DOHH2 (cell line): ENCODE measurements at regions not wholly inside any gene's neighbourhood (a gene's known extent, or its start where the extent isn't known, plus 50 kb on each side); places are given as distances from the start of the nearest gene placed in this dataset.

Experiments used
- H3F3A ChIP-seq: fragments of 200-600 bp; sonication (generic), shearing (Covaris generic); 2 replicates; pipeline ENCODE4 v1.6.0; 2016; ENCODE audit warnings: antibody characterized with exemption, mild to moderate bottlenecking; ENCODE audit not compliant: control insufficient read depth, insufficient read depth
- H3K27ac ChIP-seq: fragments of 200-600 bp; sonication (generic); 2 replicates; pipeline ENCODE4 v1.5.1; 2014; ENCODE audit warnings: low read depth, mild to moderate bottlenecking, low read length, moderate library complexity
- H3K27me3 ChIP-seq: fragments of 200-600 bp; sonication (generic); 2 replicates; pipeline ENCODE4 v1.6.1; 2014; ENCODE audit warnings: mild to moderate bottlenecking, low read length, mixed read lengths; ENCODE audit not compliant: control insufficient read depth
- H3K36me3 ChIP-seq: fragments of 200-600 bp; sonication (generic); 2 replicates; pipeline ENCODE4 v1.6.1; 2014; ENCODE audit warnings: mild to moderate bottlenecking, low read length, moderate library complexity, mixed read lengths; ENCODE audit not compliant: control insufficient read depth
- H3K4me1 ChIP-seq: fragments of 200-600 bp; sonication (generic); 2 replicates; pipeline ENCODE4 v1.6.1; 2014; ENCODE audit warnings: mild to moderate bottlenecking, low read length, mixed read lengths; ENCODE audit not compliant: control insufficient read depth
- H3K4me2 ChIP-seq: fragments of 200-600 bp; sonication (generic); 2 replicates; pipeline ENCODE4 v1.6.0; 2014; ENCODE audit warnings: mild to moderate bottlenecking, low read length, moderate library complexity
- H3K4me3 ChIP-seq: fragments of 200-600 bp; sonication (generic); 2 replicates; pipeline ENCODE4 v1.5.1; 2014; ENCODE audit warnings: mild to moderate bottlenecking, low read length, mixed read lengths
- H3K79me2 ChIP-seq: fragments of 200-600 bp; sonication (generic); 2 replicates; pipeline ENCODE4 v1.6.1; 2014; ENCODE audit warnings: mild to moderate bottlenecking, low read length, mixed read lengths; ENCODE audit not compliant: control insufficient read depth
- H3K9me2 ChIP-seq: fragments of 200-600 bp; sonication (generic); replicated peaks from 2 replicates; pipeline ENCODE4 v1.6.1; 2014; ENCODE audit warnings: mild to moderate bottlenecking, low read length, mixed read lengths; ENCODE audit not compliant: control insufficient read depth
- H3K9me3 ChIP-seq: fragments of 200-600 bp; sonication (generic); 2 replicates; pipeline ENCODE4 v1.6.1; 2014; ENCODE audit warnings: antibody characterized with exemption, low read length, mixed read lengths; ENCODE audit not compliant: control insufficient read depth, insufficient read depth
- H4K20me1 ChIP-seq: fragments of 200-600 bp; sonication (generic); 2 replicates; pipeline ENCODE4 v1.6.0; 2014; ENCODE audit warnings: low read depth, mild to moderate bottlenecking, antibody characterized with exemption, low read length, moderate library complexity; ENCODE audit not compliant: control insufficient read depth, insufficient read depth
- EZH2phosphoT487 ChIP-seq: fragments of 200-600 bp; sonication (generic); IDR thresholded peaks from 2 replicates; pipeline ENCODE4 v1.6.1; 2017; ENCODE audit warnings: borderline replicate concordance, mild to moderate bottlenecking, antibody characterized with exemption, low read length, moderate library complexity, mixed read lengths
- TF ChIP-seq, protein P1 (sequence below): fragments of 200-600 bp; sonication (generic); IDR thresholded peaks from one replicate; pipeline ENCODE4 v1.5.1; 2014; ENCODE audit warnings: antibody characterized with exemption, mild to moderate bottlenecking, low read depth, low read length; ENCODE audit not compliant: poor library complexity, severe bottlenecking

DNA sequence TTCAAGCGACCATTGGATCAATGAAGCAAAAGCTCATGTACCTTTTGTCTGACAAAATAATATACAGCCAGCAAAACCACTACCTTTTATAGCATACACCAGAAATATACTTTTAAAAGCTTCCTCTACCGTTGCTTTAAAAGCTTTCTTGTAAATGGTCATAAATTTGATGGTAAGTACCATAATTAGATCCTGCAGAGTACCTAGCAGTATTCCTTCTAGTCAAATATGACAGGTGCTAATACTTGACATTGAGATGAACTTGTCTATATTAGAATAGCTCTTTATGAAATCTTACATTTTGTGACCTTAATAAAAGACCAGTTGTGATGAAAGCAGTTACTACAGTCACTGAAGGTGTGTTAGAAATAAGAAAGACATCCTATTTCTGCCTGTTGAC, 340.5 kb upstream of the ANO3 start:
- H3K4me1 ChIP-seq, result peaks cover 5% of the 10 kb centered on the region; the same call in 1 of the 2 replicates
- H3K4me2 ChIP-seq, result no peak overlapping the region
- no peaks in the 10 kb centered on the region for H3K27me3 ChIP-seq
- H3K36me3 ChIP-seq, result no peaks in the 10 kb centered on the region
- H3K79me2 ChIP-seq, result no peaks in the 10 kb centered on the region
- no peaks in the 10 kb centered on the region for H3K9me3 ChIP-seq
- no peaks in the 10 kb centered on the region for H4K20me1 ChIP-seq
- no peaks in the 10 kb centered on the region for H3K9me2 ChIP-seq
- no peaks in the 10 kb centered on the region for H3F3A ChIP-seq
- TF ChIP-seq, protein P1, sequence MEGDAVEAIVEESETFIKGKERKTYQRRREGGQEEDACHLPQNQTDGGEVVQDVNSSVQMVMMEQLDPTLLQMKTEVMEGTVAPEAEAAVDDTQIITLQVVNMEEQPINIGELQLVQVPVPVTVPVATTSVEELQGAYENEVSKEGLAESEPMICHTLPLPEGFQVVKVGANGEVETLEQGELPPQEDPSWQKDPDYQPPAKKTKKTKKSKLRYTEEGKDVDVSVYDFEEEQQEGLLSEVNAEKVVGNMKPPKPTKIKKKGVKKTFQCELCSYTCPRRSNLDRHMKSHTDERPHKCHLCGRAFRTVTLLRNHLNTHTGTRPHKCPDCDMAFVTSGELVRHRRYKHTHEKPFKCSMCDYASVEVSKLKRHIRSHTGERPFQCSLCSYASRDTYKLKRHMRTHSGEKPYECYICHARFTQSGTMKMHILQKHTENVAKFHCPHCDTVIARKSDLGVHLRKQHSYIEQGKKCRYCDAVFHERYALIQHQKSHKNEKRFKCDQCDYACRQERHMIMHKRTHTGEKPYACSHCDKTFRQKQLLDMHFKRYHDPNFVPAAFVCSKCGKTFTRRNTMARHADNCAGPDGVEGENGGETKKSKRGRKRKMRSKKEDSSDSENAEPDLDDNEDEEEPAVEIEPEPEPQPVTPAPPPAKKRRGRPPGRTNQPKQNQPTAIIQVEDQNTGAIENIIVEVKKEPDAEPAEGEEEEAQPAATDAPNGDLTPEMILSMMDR, result no peak
- no peak for TF ChIP-seq EZH2phosphoT487
- no peak overlapping the region for H3K4me3 ChIP-seq
- no peak overlapping the region for H3K27ac ChIP-seq

DNA sequence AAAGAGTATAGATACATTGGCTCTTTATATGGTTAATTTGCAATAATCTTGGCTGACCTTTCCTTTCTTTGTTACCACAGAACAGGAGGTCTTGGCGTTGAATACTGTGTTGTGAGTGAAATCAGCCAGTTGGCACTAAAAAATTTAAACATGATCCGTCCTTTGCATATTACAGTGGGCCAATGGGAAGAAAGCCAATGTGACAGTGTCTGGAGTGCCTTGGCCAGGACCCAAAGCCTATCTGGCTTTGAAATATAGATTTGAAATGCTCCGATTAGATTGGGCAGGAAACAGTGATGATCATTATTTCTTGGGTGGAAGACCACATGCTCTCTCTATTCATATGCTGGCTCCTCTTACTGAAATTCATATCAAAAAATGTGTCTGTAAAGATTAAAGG, 339.6 kb upstream of the ANO3 start:
- H3F3A ChIP-seq, result no peaks in the 10 kb centered on the region
- TF ChIP-seq, protein P1, result no peak
- no peak for TF ChIP-seq EZH2phosphoT487
- peaks cover 5% of the 10 kb centered on the region; the same call in 1 of the 2 replicates for H3K4me1 ChIP-seq
- H3K36me3 ChIP-seq, result no peaks in the 10 kb centered on the region
- H3K9me2 ChIP-seq, result no peaks in the 10 kb centered on the region
- H3K4me3 ChIP-seq, result no peak overlapping the region
- no peaks in the 10 kb centered on the region for H3K9me3 ChIP-seq
- no peaks in the 10 kb centered on the region for H4K20me1 ChIP-seq
- H3K4me2 ChIP-seq, result no peak overlapping the region
- no peaks in the 10 kb centered on the region for H3K79me2 ChIP-seq
- H3K27ac ChIP-seq, result no peak overlapping the region
- H3K27me3 ChIP-seq, result no peaks in the 10 kb centered on the region

DNA sequence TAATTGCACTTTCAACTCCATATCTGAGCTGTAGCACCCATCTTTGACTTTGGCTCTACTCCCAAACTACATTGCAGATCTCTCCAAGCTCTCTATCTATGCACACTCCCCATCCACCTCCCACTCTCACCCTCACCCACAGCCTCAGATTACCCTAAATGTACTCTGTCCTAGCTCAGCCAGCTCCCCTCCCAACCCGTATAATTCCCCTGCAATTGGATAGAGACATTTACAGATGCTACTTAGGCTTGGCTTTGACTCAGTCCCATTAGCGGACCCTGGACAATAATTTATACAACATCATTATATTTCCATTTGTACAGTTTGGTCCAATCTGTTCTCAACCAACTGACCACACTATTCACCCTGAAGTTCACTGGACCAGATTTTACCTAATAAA, 338.9 kb upstream of the ANO3 start:
- Histone ChIP-seq H3K27me3 (no peaks in the 10 kb centered on the region), H3K4me3 (no peak overlapping the region), H3K4me2 (no peak overlapping the region), H3K9me3 (no peaks in the 10 kb centered on the region), H4K20me1 (no peaks in the 10 kb centered on the region), H3K79me2 (no peaks in the 10 kb centered on the region), H3F3A (no peaks in the 10 kb centered on the region), H3K27ac (no peak overlapping the region), H3K36me3 (no peaks in the 10 kb centered on the region), H3K4me1 (peaks cover 5% of the 10 kb centered on the region; the same call in 1 of the 2 replicates), H3K9me2 (no peaks in the 10 kb centered on the region)
- TF ChIP-seq, protein P1, result no peak
- TF ChIP-seq EZH2phosphoT487, result no peak

DNA sequence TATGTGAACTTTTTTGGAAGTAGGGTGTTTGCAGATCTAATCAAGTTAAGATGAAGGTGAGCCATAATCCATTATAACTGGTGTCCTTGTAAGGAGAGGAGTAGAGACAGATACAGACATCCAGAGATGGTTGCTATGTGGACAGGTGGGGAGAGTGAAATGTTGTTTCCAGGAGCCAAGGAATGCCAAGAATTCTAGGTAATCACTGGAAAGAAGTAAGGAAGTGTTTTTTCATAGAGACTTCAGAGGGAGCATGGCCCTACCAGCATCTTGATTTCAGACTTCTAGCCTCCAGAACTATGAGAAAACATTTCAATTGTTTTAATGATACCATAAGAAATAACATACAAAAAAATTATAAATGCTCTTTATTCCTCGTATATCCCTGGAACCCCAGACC, 320.5 kb upstream of the ANO3 start:
- peaks cover 8% of the 10 kb centered on the region for H3K4me1 ChIP-seq
- H3F3A ChIP-seq, result no peaks in the 10 kb centered on the region
- peaks cover 8% of the 10 kb centered on the region; the same call in 1 of the 2 replicates for H3K9me3 ChIP-seq
- no peak overlapping the region for H3K4me3 ChIP-seq
- no peaks in the 10 kb centered on the region for H3K27me3 ChIP-seq
- no peaks in the 10 kb centered on the region for H3K9me2 ChIP-seq
- H3K4me2 ChIP-seq, result no peak overlapping the region
- no peaks in the 10 kb centered on the region for H3K79me2 ChIP-seq
- no peaks in the 10 kb centered on the region for H3K36me3 ChIP-seq
- no peaks in the 10 kb centered on the region for H4K20me1 ChIP-seq
- no peak for TF ChIP-seq EZH2phosphoT487
- TF ChIP-seq, protein P1, result no peak
- H3K27ac ChIP-seq, result no peak overlapping the region
